ENCODE measurements at regions not wholly inside any gene's neighbourhood (a gene's known extent, or its start where the extent isn't known, plus 50 kb on each side); places are given as distances from the start of the nearest gene placed in this dataset.

DNA sequence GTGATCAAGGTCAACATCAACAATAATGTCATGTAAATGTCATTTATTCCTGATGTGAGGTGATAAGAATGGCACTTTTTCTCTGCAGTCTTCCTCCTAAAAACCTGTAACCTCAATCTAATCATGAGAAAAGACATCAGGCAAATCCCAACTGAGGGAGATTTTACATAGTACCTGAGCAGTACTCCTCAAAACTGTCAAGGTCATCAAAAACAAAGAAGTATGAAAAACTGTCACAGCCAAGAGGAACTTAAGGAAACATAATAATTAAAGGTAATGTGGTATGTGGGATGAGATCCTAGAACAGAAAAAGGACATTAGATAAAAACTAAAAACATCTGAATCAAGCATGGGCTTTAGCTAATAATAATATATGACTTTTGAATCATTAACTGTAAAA, 140.9 kb upstream of the GRM7 start:
- TF ChIP-seq, protein P1, sequence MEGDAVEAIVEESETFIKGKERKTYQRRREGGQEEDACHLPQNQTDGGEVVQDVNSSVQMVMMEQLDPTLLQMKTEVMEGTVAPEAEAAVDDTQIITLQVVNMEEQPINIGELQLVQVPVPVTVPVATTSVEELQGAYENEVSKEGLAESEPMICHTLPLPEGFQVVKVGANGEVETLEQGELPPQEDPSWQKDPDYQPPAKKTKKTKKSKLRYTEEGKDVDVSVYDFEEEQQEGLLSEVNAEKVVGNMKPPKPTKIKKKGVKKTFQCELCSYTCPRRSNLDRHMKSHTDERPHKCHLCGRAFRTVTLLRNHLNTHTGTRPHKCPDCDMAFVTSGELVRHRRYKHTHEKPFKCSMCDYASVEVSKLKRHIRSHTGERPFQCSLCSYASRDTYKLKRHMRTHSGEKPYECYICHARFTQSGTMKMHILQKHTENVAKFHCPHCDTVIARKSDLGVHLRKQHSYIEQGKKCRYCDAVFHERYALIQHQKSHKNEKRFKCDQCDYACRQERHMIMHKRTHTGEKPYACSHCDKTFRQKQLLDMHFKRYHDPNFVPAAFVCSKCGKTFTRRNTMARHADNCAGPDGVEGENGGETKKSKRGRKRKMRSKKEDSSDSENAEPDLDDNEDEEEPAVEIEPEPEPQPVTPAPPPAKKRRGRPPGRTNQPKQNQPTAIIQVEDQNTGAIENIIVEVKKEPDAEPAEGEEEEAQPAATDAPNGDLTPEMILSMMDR (IDR thresholded peaks at IDR 0.05): no peak
- no peak for TF ChIP-seq POLR2A (IDR thresholded peaks at IDR 0.05)
- TF ChIP-seq POLR2AphosphoS5 (IDR thresholded peaks at IDR 0.05): no peak
- Histone ChIP-seq H3K4me3 (no peak overlapping the region), H3K27ac (no peak overlapping the region), H3K27me3 (replicated peaks; ENCODE audit: insufficient read depth) (no peaks in the 10 kb centered on the region), H3K9me3 (no peaks in the 10 kb centered on the region), H3K36me3 (no peaks in the 10 kb centered on the region), H3K4me1 (replicated peaks) (no peaks in the 10 kb centered on the region)
- intact Hi-C loops (cut with DNase I): no loop called here
- DNase-seq (ENCODE audit: low spot score): no peak

DNA sequence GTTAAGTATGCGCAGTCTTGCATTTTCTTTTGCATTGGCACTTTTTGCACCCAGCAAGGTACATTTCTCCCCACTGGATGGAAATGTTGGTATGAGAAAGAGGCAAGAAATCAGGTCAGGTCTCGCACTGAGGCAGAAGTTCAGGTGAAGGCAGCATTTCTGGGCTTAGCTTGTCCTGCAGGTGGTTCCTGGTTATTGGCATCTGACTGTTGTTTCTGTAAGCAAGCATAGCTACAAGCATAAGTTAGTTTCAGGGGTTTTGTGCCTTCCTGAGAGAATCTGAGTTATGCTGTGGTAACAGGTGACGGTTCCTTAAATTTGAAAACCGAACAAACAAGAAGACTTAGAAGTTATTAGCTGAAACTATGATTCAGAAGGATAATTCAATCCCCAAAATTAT, 139.4 kb upstream of the GRM7 start:
- no peak overlapping the region for H3K27ac ChIP-seq
- no peak for DNase-seq (ENCODE audit: low spot score)
- no peaks in the 10 kb centered on the region for H3K27me3 ChIP-seq (replicated peaks; ENCODE audit: insufficient read depth)
- no peaks in the 10 kb centered on the region for H3K4me1 ChIP-seq (replicated peaks)
- TF ChIP-seq, protein P1 (IDR thresholded peaks at IDR 0.05): no peak
- TF ChIP-seq POLR2AphosphoS5 (IDR thresholded peaks at IDR 0.05): no peak
- TF ChIP-seq POLR2A (IDR thresholded peaks at IDR 0.05): no peak
- WGBS: 96% methylated on average over 4 of the region's 4 CpGs
- intact Hi-C loops (cut with DNase I): no loop called here
- no peak overlapping the region for H3K4me3 ChIP-seq
- H3K36me3 ChIP-seq: no peaks in the 10 kb centered on the region
- no peaks in the 10 kb centered on the region for H3K9me3 ChIP-seq

DNA sequence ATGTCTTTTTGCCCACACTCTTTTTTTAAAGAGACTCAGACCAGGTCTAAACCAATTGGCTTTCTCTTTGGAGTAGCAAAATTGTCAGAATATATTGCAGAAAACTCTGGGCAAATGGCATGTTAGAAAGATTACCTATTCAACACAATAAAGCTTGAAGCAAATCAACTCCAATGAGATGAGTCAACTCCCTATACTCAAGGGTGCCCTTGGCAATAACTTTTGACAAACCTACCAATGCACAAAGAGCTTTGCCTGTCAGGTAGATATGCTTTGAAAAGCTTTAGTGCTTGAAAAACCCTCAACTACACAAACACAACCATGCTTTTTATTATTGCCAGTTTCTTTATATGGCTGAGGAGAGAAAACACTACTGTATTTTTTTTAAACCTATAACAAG, 137.7 kb upstream of the GRM7 start:
- no peaks in the 10 kb centered on the region for H3K4me1 ChIP-seq (replicated peaks)
- DNase-seq (ENCODE audit: low spot score): no peak
- H3K4me3 ChIP-seq: no peak overlapping the region
- intact Hi-C loops (cut with DNase I): no loop called here
- H3K9me3 ChIP-seq: no peaks in the 10 kb centered on the region
- TF ChIP-seq POLR2AphosphoS5 (IDR thresholded peaks at IDR 0.05): no peak
- TF ChIP-seq, protein P1 (IDR thresholded peaks at IDR 0.05): no peak
- TF ChIP-seq POLR2A (IDR thresholded peaks at IDR 0.05): no peak
- H3K36me3 ChIP-seq: no peaks in the 10 kb centered on the region
- H3K27me3 ChIP-seq (replicated peaks; ENCODE audit: insufficient read depth): no peaks in the 10 kb centered on the region
- no peak overlapping the region for H3K27ac ChIP-seq

DNA sequence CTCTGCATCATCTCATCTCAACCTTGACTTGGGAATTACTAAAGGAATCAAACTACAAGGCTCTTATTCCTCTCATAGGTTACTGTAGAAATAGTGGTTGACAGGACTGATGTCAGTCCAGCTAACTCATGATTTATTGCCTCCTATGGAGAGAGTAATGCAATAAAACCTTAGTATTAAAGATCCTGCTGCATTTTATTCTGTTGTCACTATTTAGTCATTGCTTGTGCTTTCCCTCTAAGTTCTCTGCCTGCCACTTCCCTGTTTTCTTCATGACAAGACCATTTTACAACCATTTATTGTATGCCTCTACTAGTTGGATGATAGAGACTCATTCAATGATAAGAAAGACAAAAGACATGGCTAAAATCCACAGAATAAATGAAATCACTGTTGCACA, 134.1 kb upstream of the GRM7 start:
- H3K27me3 ChIP-seq (replicated peaks; ENCODE audit: insufficient read depth): no peaks in the 10 kb centered on the region
- TF ChIP-seq POLR2AphosphoS5 (IDR thresholded peaks at IDR 0.05): no peak
- TF ChIP-seq POLR2A (IDR thresholded peaks at IDR 0.05): no peak
- TF ChIP-seq, protein P1 (IDR thresholded peaks at IDR 0.05): no peak
- no peak overlapping the region for H3K4me3 ChIP-seq
- H3K9me3 ChIP-seq: no peaks in the 10 kb centered on the region
- DNase-seq (ENCODE audit: low spot score): no peak
- intact Hi-C loops (cut with DNase I): no loop called here
- H3K36me3 ChIP-seq: no peaks in the 10 kb centered on the region
- no peaks in the 10 kb centered on the region for H3K4me1 ChIP-seq (replicated peaks)
- H3K27ac ChIP-seq: no peak overlapping the region

DNA sequence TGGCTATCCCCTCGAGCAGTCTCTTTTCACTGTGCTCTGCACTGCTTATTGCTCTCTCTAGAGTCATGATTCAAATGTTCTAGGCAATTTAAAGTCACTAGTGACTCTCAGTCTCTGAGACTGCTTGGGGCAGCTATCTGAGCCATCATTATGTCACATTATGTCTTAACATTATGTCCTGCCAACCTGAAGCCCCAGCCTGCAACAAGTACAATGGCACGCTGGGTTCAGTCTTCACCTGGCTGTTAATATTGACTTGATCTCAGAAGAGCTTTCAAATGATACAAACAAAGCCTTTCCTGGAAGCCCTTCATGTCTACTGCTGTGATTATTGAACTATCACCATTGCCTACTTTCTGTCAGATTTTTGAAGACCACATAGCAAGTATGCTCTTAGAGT, 128.1 kb upstream of the GRM7 start:
- TF ChIP-seq POLR2AphosphoS5 (IDR thresholded peaks at IDR 0.05) (no peak), POLR2A (IDR thresholded peaks at IDR 0.05) (no peak)
- TF ChIP-seq, protein P1 (IDR thresholded peaks at IDR 0.05): no peak
- intact Hi-C loops (cut with DNase I): no loop called here
- WGBS: 78% methylated on average over 2 of the region's 2 CpGs

More for the DNA sequence above, 128.1 kb upstream of the GRM7 start:
- H3K9me3 ChIP-seq: no peaks in the 10 kb centered on the region
- DNase-seq (ENCODE audit: low spot score): no peak
- H3K36me3 ChIP-seq: no peaks in the 10 kb centered on the region
- H3K4me1 ChIP-seq (replicated peaks): no peaks in the 10 kb centered on the region
- H3K4me3 ChIP-seq: no peak overlapping the region
- no peaks in the 10 kb centered on the region for H3K27me3 ChIP-seq (replicated peaks; ENCODE audit: insufficient read depth)
- no peak overlapping the region for H3K27ac ChIP-seq

All from prostate gland (tissue), 2 donors.